Glomerular visceral epithelial cell (primary cell): ENCODE measurements at regions not wholly inside any gene's neighbourhood (a gene's known extent, or its start where the extent isn't known, plus 50 kb on each side); places are given as distances from the start of the nearest gene placed in this dataset.

Experiments used
- DNase-seq: peaks from one replicate; pipeline ENCODE4 v3.0.0-alpha.2; 2016; ENCODE audit errors: extremely low spot score

GRCh38 chr15:95365511-95366107, 964.9 kb upstream of the NR2F2 start:
- no peak for DNase-seq

- peak; percentile 20 for DNase-seq
These were observed 962.3 kb upstream of the NR2F2 start for GRCh38 chr15:95368191-95368590.

- DNase-seq: no peak
These were observed 961.5 kb upstream of the NR2F2 start for GRCh38 chr15:95368755-95369601.

GRCh38 chr15:95370291-95370690, 960.2 kb upstream of the NR2F2 start:
- DNase-seq: no peak

- DNase-seq: no peak
These were observed 958.8 kb upstream of the NR2F2 start for GRCh38 chr15:95371664-95372063.

GRCh38 chr15:95375281-95375680, 955.2 kb upstream of the NR2F2 start:
- DNase-seq: no peak

- DNase-seq: no peak
These were observed 953.1 kb upstream of the NR2F2 start for GRCh38 chr15:95377258-95377852.

- no peak for DNase-seq
These were observed 936.1 kb upstream of the NR2F2 start for GRCh38 chr15:95394186-95395067.

GRCh38 chr15:95400428-95400827, 930.1 kb upstream of the NR2F2 start:
- no peak for DNase-seq

- no peak for DNase-seq
These were observed 928.9 kb upstream of the NR2F2 start for GRCh38 chr15:95401587-95401986.

GRCh38 chr15:95405447-95405846, 925.1 kb upstream of the NR2F2 start:
- peak; percentile 1 for DNase-seq

GRCh38 chr15:95407534-95407933, 923.0 kb upstream of the NR2F2 start:
- no peak for DNase-seq

GRCh38 chr15:95409211-95409610, 921.3 kb upstream of the NR2F2 start:
- no peak for DNase-seq

GRCh38 chr15:95409626-95410310, 920.7 kb upstream of the NR2F2 start:
- no peak for DNase-seq

GRCh38 chr15:95410757-95411156, 919.7 kb upstream of the NR2F2 start:
- no peak for DNase-seq

- DNase-seq: no peak
These were observed 913.9 kb upstream of the NR2F2 start for GRCh38 chr15:95416576-95416975.

- DNase-seq: no peak
These were observed 912.7 kb upstream of the NR2F2 start for GRCh38 chr15:95417761-95418160.

- no peak for DNase-seq
These were observed 908.2 kb upstream of the NR2F2 start for GRCh38 chr15:95422255-95422654.

GRCh38 chr15:95425859-95426258, 904.6 kb upstream of the NR2F2 start:
- no peak for DNase-seq

GRCh38 chr15:95429345-95429744, 901.2 kb upstream of the NR2F2 start:
- no peak for DNase-seq

- DNase-seq: no peak
These were observed 899.0 kb upstream of the NR2F2 start for GRCh38 chr15:95431518-95431917.
